ENCODE measurements at regions not wholly inside any gene's neighbourhood (a gene's known extent, or its start where the extent isn't known, plus 50 kb on each side); places are given as distances from the start of the nearest gene placed in this dataset.

DNA sequence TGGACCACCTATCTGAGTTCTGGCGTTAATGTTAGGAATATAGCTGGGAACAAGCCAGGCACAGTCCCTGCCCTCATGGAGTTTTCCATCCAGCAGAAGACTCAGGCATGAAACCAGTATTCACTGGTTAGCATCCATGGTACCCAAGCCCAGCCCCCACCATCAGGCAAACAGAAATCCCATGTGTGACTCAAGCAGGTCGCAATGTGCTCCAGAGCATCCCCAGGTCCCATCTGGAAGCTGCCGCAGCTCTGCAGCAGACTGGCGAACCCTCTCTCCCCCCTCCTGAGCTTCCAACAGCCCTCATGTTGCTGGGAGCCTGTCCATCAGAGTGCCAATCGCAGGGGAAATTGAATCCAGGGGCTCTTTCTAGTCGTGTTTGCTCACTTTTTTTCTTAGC, 174.2 kb downstream of the RRAGC start:
- Histone ChIP-seq H3K4me1 (no peaks in the 10 kb centered on the region), H3K4me3 (no peak overlapping the region), H3K27me3 (ENCODE audit: insufficient read depth in 3 of 3, low read length in 2 of 3) (peaks cover 2 to 28% (median 13%) of the 10 kb centered on the region in 3 donors), H3K36me3 (ENCODE audit: insufficient read depth in 1 of 2, low read depth in 1 of 2) (no peaks in the 10 kb centered on the region), H3K9me3 (no peaks in the 10 kb centered on the region), H3K27ac (no peak overlapping the region)
- intact Hi-C loops (cut with DNase I) = no loop called here
- ATAC-seq (no peak), DNase-seq (no peak)
- TF ChIP-seq, protein P1, sequence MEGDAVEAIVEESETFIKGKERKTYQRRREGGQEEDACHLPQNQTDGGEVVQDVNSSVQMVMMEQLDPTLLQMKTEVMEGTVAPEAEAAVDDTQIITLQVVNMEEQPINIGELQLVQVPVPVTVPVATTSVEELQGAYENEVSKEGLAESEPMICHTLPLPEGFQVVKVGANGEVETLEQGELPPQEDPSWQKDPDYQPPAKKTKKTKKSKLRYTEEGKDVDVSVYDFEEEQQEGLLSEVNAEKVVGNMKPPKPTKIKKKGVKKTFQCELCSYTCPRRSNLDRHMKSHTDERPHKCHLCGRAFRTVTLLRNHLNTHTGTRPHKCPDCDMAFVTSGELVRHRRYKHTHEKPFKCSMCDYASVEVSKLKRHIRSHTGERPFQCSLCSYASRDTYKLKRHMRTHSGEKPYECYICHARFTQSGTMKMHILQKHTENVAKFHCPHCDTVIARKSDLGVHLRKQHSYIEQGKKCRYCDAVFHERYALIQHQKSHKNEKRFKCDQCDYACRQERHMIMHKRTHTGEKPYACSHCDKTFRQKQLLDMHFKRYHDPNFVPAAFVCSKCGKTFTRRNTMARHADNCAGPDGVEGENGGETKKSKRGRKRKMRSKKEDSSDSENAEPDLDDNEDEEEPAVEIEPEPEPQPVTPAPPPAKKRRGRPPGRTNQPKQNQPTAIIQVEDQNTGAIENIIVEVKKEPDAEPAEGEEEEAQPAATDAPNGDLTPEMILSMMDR (IDR thresholded peaks at IDR 0.05) = no peak
- 59 to 64% (median 63%) methylated on average over 6 of the region's 6 CpGs for WGBS, 3 donors

DNA sequence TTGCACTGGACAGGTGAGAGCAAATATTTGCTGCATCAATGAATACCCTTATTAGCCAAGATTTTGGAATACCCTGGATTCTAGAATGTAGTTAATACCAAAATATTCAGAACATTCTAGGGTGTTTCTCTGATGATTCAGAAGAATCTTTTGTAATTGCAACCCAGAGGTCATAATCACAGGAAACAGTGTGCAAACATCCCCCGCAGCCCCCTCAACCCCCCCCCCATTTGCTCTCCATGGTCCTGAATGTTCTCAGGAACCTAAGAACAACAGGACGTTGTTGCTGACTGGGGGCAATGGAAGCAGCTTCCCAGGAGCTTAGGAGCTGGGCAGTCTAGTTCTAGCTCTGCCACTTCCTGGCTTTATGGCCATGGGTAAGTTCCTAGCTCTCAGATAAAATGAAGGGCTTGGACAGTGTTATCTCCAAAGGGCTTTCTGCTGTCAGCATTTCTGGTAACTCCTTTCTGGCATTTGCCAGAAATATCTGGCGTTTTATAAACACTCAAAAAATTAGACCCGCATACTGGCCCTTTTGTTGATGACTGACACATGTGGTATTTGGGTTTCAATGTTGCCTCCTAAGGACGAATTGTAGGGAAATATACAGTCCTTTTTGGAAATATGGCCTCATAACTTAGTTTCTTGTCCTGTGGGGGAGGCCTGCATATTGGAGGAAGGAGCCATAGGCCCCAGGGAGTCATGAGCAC, 178.6 kb downstream of the RRAGC start:
- intact Hi-C loops (cut with DNase I) = no loop called here
- ATAC-seq = no peak
- no peak overlapping the region for H3K4me3 ChIP-seq
- TF ChIP-seq, protein P1 (IDR thresholded peaks at IDR 0.05) = no peak
- H3K36me3 ChIP-seq (ENCODE audit: insufficient read depth in 1 of 2, low read depth in 1 of 2) = no peaks in the 10 kb centered on the region
- H3K4me1 ChIP-seq = no peaks in the 10 kb centered on the region
- WGBS, 3 donors = 30 to 42% (median 40%) methylated on average over 5 of the region's 5 CpGs
- DNase-seq = no peak
- H3K27ac ChIP-seq = no peak overlapping the region
- no peaks in the 10 kb centered on the region for H3K9me3 ChIP-seq
- H3K27me3 ChIP-seq (ENCODE audit: insufficient read depth in 3 of 3, low read length in 2 of 3) = peaks cover under 1 to 17% (median 2%) of the 10 kb centered on the region in 3 donors

DNA sequence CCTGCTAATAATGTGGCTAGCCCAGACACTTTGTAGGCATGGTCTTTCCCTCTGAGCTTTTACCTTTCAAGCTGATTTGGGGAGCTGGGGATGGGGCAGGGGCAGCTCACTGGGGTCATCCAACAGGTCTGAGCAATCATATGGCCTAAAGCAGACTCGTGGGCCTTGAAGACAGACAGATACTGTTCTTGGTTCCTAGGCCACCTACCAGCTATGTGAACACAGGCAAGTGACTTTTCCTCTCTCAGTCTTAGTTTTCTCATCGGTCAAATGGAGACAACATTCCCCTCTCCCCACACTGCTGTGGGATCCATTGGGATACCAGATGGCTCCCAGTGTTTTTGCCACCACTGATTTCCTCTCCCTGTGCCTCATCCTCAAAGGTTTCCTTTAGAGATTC, 181.8 kb downstream of the RRAGC start:
- intact Hi-C loops (cut with DNase I) = no loop called here
- no peaks in the 10 kb centered on the region for H3K9me3 ChIP-seq
- H3K27ac ChIP-seq = no peak overlapping the region
- H3K27me3 ChIP-seq (ENCODE audit: insufficient read depth in 3 of 3, low read length in 2 of 3) = peaks cover 0 to 5% (median 0%) of the 10 kb centered on the region in 3 donors
- H3K4me1 ChIP-seq = no peaks in the 10 kb centered on the region
- no peak for DNase-seq
- TF ChIP-seq, protein P1 (IDR thresholded peaks at IDR 0.05) = no peak
- no peaks in the 10 kb centered on the region for H3K36me3 ChIP-seq (ENCODE audit: insufficient read depth in 1 of 2, low read depth in 1 of 2)
- WGBS, 3 donors = 72 to 85% (median 74%) methylated on average over 2 of the region's 2 CpGs
- H3K4me3 ChIP-seq = no peak overlapping the region
- no peak for ATAC-seq

DNA sequence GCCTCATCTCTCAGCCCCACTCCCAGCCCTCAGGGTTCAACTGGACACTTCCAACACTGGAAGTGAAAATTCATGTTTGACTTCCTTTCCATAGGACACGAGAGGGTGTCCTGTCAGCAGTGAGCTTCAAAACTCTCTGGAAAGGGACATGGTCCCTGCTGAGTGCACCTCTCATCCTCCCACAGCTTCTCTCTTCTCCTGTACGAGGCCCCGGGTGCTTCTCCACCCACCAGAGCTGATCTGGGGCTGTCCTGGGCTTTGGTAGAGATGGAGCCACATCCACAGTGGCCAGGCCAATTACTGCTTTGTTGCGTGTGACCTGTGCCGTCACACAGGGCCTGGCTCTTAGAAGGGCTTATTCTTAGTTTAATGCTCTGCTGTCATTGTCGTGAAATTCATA, 182.3 kb downstream of the RRAGC start:
- no peak overlapping the region for H3K27ac ChIP-seq
- no peaks in the 10 kb centered on the region for H3K9me3 ChIP-seq
- TF ChIP-seq, protein P1 (IDR thresholded peaks at IDR 0.05) = no peak
- H3K4me1 ChIP-seq = no peaks in the 10 kb centered on the region
- ATAC-seq (no peak), DNase-seq (no peak)
- intact Hi-C loops (cut with DNase I) = no loop called here
- H3K36me3 ChIP-seq (ENCODE audit: insufficient read depth in 1 of 2, low read depth in 1 of 2) = no peaks in the 10 kb centered on the region
- WGBS, 3 donors = 79 to 86% (median 85%) methylated on average over 6 of the region's 6 CpGs
- H3K27me3 ChIP-seq (ENCODE audit: insufficient read depth in 3 of 3, low read length in 2 of 3) = peaks cover 0 to 5% (median 0%) of the 10 kb centered on the region in 3 donors
- no peak overlapping the region for H3K4me3 ChIP-seq

DNA sequence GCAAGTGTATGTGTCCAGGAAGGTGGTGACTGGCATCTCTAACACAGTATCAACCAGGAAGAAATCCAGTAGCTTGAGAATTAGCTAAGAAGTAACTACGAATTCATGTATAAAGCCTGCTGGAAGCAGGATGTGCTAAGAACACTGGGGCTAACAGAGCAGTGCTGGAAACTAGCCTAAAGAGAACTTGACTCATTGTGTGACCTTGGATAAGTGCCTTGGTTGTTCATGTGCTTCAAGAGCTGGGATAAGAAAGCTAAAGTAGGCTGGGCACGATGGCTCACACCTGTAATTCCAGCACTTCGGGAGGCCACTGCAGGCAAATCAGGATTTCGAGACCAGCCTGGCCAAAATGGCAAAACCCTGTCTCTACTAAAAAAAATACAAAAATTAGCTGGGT, 186.9 kb downstream of the RRAGC start:
- no peaks in the 10 kb centered on the region for H3K9me3 ChIP-seq
- intact Hi-C loops (cut with DNase I) = no loop called here
- no peak for ATAC-seq
- no peak overlapping the region for H3K4me3 ChIP-seq
- WGBS, 3 donors = 81 to 85% (median 84%) methylated on average over 4 of the region's 4 CpGs
- H3K27me3 ChIP-seq (ENCODE audit: insufficient read depth in 3 of 3, low read length in 2 of 3) = peaks cover 5 to 10% (median 5%) of the 10 kb centered on the region in 3 donors
- DNase-seq = no peak
- no peaks in the 10 kb centered on the region for H3K36me3 ChIP-seq (ENCODE audit: insufficient read depth in 1 of 2, low read depth in 1 of 2)
- TF ChIP-seq, protein P1 (IDR thresholded peaks at IDR 0.05) = no peak
- H3K27ac ChIP-seq = no peak overlapping the region
- no peaks in the 10 kb centered on the region for H3K4me1 ChIP-seq

Data from psoas muscle (tissue), 7 donors.